HCT116 (cell line): ENCODE measurements at regions not wholly inside any gene's neighbourhood (a gene's known extent, or its start where the extent isn't known, plus 50 kb on each side); places are given as distances from the start of the nearest gene placed in this dataset.

ENCODE experiments used
- CEBPB ChIP-seq: IDR thresholded peaks from 2 replicates; pipeline ENCODE4 v1.6.1; 2012; ENCODE audit warnings: low read depth
- EZH2phosphoT487 ChIP-seq: fragments of 200-600 bp; IDR thresholded peaks from 2 replicates; pipeline ENCODE4 v1.6.1; 2018; ENCODE audit warnings: antibody characterized with exemption, borderline replicate concordance
- JUND ChIP-seq: IDR thresholded peaks from 2 replicates; pipeline ENCODE4 v1.6.1; 2012
- POLR2A ChIP-seq: IDR thresholded peaks from 2 replicates; pipeline ENCODE4 v1.7.0; 2011; ENCODE audit warnings: borderline replicate concordance; ENCODE audit not compliant: insufficient read depth, insufficient read length; ENCODE audit errors: extremely low read depth
- POLR2AphosphoS5 ChIP-seq: IDR thresholded peaks from 2 replicates; pipeline ENCODE4 v1.6.1; 2011; ENCODE audit warnings: mild to moderate bottlenecking, low read depth, low read length, moderate library complexity
- SIN3A ChIP-seq: IDR thresholded peaks from 2 replicates; pipeline ENCODE4 v1.6.1; 2012; ENCODE audit warnings: low read depth
- TCF7L2 ChIP-seq: IDR thresholded peaks from 2 replicates; pipeline ENCODE4 v1.7.0; 2011; ENCODE audit warnings: borderline replicate concordance, inconsistent platforms; ENCODE audit not compliant: insufficient read depth, insufficient read length; ENCODE audit errors: extremely low read depth
- TF ChIP-seq, protein P1 (sequence below), 3 experiments: fragments of 200-600 bp in 1 of 3; sonication (generic) in 1 of 3; IDR thresholded peaks in 2 of 3; conservative IDR thresholded peaks in 1 of 3; 2 replicates each; pipeline ENCODE4 v1.5.1; 2012 to 2017; ENCODE audit warnings: low read depth in 2 of 3, low read length in 2 of 3, antibody characterized with exemption in 1 of 3, borderline replicate concordance in 1 of 3, control low read depth in 1 of 3, mild to moderate bottlenecking in 1 of 3, mixed read lengths in 1 of 3, mixed run types in 1 of 3, moderate library complexity in 1 of 3; ENCODE audit not compliant: insufficient read depth in 1 of 3
- TF ChIP-seq, protein P2 (sequence below): IDR thresholded peaks from 2 replicates; pipeline ENCODE4 v1.6.1; 2012
- TF ChIP-seq, protein P3 (sequence below): IDR thresholded peaks from 2 replicates; pipeline ENCODE4 v1.6.1; 2012; ENCODE audit warnings: low read depth

DNA sequence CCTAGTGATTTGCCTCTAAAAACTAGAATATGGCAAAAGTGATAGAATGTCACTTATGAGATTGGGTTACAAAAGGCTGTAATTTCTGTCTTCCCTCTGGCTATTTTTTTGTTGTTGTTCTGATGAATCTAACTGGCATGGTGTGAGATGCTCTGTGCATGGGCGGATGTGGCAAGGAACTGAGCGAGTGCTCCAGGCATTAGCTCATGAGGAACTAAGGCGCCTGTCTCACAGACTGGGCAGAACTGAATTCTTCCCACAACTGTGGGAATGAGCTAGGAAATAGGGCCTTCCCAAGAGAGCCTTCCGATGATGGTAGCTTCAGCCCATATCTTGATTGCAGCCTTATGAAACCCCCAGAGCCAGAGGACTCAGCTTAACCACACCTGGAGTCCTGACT, 222.5 kb downstream of the NR2F2 start:
- TF ChIP-seq POLR2A (no peak), CEBPB (no peak), POLR2AphosphoS5 (no peak), SIN3A (no peak), EZH2phosphoT487 (no peak), TCF7L2 (no peak), JUND (no peak)
- TF ChIP-seq, protein P1, sequence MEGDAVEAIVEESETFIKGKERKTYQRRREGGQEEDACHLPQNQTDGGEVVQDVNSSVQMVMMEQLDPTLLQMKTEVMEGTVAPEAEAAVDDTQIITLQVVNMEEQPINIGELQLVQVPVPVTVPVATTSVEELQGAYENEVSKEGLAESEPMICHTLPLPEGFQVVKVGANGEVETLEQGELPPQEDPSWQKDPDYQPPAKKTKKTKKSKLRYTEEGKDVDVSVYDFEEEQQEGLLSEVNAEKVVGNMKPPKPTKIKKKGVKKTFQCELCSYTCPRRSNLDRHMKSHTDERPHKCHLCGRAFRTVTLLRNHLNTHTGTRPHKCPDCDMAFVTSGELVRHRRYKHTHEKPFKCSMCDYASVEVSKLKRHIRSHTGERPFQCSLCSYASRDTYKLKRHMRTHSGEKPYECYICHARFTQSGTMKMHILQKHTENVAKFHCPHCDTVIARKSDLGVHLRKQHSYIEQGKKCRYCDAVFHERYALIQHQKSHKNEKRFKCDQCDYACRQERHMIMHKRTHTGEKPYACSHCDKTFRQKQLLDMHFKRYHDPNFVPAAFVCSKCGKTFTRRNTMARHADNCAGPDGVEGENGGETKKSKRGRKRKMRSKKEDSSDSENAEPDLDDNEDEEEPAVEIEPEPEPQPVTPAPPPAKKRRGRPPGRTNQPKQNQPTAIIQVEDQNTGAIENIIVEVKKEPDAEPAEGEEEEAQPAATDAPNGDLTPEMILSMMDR (IDR thresholded peaks at IDR 0.05 in 2 of 3, conservative IDR thresholded peaks at IDR 0.05 in 1 of 3; ENCODE audit: borderline replicate concordance in 1 of 3, insufficient read depth in 1 of 3, low read depth in 2 of 3, low read length in 2 of 3): no peak
- TF ChIP-seq, protein P2, sequence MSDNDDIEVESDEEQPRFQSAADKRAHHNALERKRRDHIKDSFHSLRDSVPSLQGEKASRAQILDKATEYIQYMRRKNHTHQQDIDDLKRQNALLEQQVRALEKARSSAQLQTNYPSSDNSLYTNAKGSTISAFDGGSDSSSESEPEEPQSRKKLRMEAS: no peak
- TF ChIP-seq, protein P3, sequence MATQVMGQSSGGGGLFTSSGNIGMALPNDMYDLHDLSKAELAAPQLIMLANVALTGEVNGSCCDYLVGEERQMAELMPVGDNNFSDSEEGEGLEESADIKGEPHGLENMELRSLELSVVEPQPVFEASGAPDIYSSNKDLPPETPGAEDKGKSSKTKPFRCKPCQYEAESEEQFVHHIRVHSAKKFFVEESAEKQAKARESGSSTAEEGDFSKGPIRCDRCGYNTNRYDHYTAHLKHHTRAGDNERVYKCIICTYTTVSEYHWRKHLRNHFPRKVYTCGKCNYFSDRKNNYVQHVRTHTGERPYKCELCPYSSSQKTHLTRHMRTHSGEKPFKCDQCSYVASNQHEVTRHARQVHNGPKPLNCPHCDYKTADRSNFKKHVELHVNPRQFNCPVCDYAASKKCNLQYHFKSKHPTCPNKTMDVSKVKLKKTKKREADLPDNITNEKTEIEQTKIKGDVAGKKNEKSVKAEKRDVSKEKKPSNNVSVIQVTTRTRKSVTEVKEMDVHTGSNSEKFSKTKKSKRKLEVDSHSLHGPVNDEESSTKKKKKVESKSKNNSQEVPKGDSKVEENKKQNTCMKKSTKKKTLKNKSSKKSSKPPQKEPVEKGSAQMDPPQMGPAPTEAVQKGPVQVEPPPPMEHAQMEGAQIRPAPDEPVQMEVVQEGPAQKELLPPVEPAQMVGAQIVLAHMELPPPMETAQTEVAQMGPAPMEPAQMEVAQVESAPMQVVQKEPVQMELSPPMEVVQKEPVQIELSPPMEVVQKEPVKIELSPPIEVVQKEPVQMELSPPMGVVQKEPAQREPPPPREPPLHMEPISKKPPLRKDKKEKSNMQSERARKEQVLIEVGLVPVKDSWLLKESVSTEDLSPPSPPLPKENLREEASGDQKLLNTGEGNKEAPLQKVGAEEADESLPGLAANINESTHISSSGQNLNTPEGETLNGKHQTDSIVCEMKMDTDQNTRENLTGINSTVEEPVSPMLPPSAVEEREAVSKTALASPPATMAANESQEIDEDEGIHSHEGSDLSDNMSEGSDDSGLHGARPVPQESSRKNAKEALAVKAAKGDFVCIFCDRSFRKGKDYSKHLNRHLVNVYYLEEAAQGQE: no peak
